H1 (cell line): ENCODE measurements at regions not wholly inside any gene's neighbourhood (a gene's known extent, or its start where the extent isn't known, plus 50 kb on each side); places are given as distances from the start of the nearest gene placed in this dataset.

Source experiments
- CTCF ChIA-PET: fragments of 300-600 bp; sonication (Branson Sonifier 250); formaldehyde crosslinking; loops from one replicate; lab custom pipeline; 2021; ENCODE audit not compliant: partially characterized antibody; lab: Charles Lee
- POLR2A ChIA-PET: fragments of 300-600 bp; sonication (Branson Sonifier 250); formaldehyde crosslinking; loops from one replicate; lab custom pipeline; 2021; ENCODE audit warnings: inconsistent platforms; ENCODE audit not compliant: partially characterized antibody; lab: Charles Lee
- DNase-seq, 2 experiments: peaks; one replicate each; pipeline versions ENCODE4 v3.0.0 to v3.0.0-alpha.2; 2010 to 2022; ENCODE audit warnings: low spot score in 2 of 2, low read depth in 1 of 2, mixed read lengths in 1 of 2
- FAIRE-seq: peaks from 2 replicates; lab custom pipeline; 2011; peaks lifted over from hg19 to GRCh38; lab: Jason Lieb, UNC
- H2AFZ ChIP-seq: 2 replicates; pipeline ENCODE4 v1.8.1; 2012; ENCODE audit warnings: low read length, inconsistent platforms
- H2AK5ac ChIP-seq: 2 replicates; pipeline ENCODE4 v1.6.1; 2013; ENCODE audit warnings: low read depth, low read length
- H2BK120ac ChIP-seq: replicated peaks from 2 replicates; pipeline ENCODE3; 2013; ENCODE audit warnings: low read depth, low read length, inconsistent platforms
- H2BK12ac ChIP-seq: 2 replicates; pipeline ENCODE4 v1.6.1; 2013; ENCODE audit warnings: low read depth, low read length
- H2BK15ac ChIP-seq: 2 replicates; pipeline ENCODE4 v1.6.1; 2013; ENCODE audit warnings: low read length
- H2BK20ac ChIP-seq: 2 replicates; pipeline ENCODE4 v1.6.1; 2013; ENCODE audit warnings: low read length
- H2BK5ac ChIP-seq: 2 replicates; pipeline ENCODE4 v1.6.1; 2013; ENCODE audit warnings: low read depth, low read length
- H3K14ac ChIP-seq: 2 replicates; pipeline ENCODE4 v1.6.1; 2013; ENCODE audit warnings: inconsistent platforms; ENCODE audit not compliant: insufficient read length
- H3K18ac ChIP-seq: 2 replicates; pipeline ENCODE4 v1.6.1; 2013; ENCODE audit warnings: low read length; ENCODE audit errors: extremely low read depth
- H3K23ac ChIP-seq: 2 replicates; pipeline ENCODE4 v1.6.1; 2013; ENCODE audit warnings: inconsistent platforms; ENCODE audit not compliant: insufficient read length
- H3K23me2 ChIP-seq: 2 replicates; pipeline ENCODE4 v1.6.1; 2013; ENCODE audit warnings: low read depth, low read length
- H3K27ac ChIP-seq: 2 replicates; pipeline ENCODE4 v1.6.1; 2011; ENCODE audit warnings: low read depth, low read length, inconsistent platforms
- H3K27me3 ChIP-seq, 4 experiments: replicated peaks in 1 of 4; 1 replicate in 1 of 4; 2 replicates in 3 of 4; pipeline versions ENCODE4 v1.6.1 to v1.8.1; 2011 to 2013; ENCODE audit warnings: low read length in 3 of 4, mild to moderate bottlenecking in 3 of 4, inconsistent platforms in 2 of 4, mixed read lengths in 2 of 4, moderate library complexity in 1 of 4; ENCODE audit not compliant: control insufficient read depth in 3 of 4, insufficient read depth in 3 of 4; ENCODE audit errors: extremely low read depth in 1 of 4
- H3K36me3 ChIP-seq, 4 experiments: 2 replicates each; pipeline versions ENCODE4 v1.6.1 to v1.8.1; 2011 to 2013; ENCODE audit warnings: mild to moderate bottlenecking in 4 of 4, low read length in 3 of 4, moderate library complexity in 2 of 4, control low read depth in 1 of 4, inconsistent platforms in 1 of 4; ENCODE audit not compliant: insufficient read depth in 4 of 4, control insufficient read depth in 2 of 4
- H3K4ac ChIP-seq: replicated peaks from 2 replicates; pipeline ENCODE3; 2013; ENCODE audit warnings: low read length, low read depth, mixed read lengths, inconsistent platforms; ENCODE audit not compliant: insufficient read length
- H3K4me1 ChIP-seq, 4 experiments: replicated peaks in 1 of 4; 1 replicate in 1 of 4; 2 replicates in 3 of 4; pipeline versions ENCODE4 v1.6.1 to v1.8.1; 2011 to 2013; ENCODE audit warnings: low read length in 3 of 4, inconsistent platforms in 2 of 4, mixed read lengths in 1 of 4; ENCODE audit not compliant: insufficient read depth in 4 of 4, control insufficient read depth in 3 of 4
- H3K4me2 ChIP-seq, 2 experiments: 2 replicates each; pipeline versions ENCODE4 v1.6.1 to v1.8.1; 2011 to 2013; ENCODE audit warnings: low read depth in 2 of 2, low read length in 2 of 2, control low read depth in 1 of 2, inconsistent platforms in 1 of 2, mild to moderate bottlenecking in 1 of 2; ENCODE audit not compliant: insufficient read depth in 1 of 2
- H3K4me3 ChIP-seq, 4 experiments: fragments of 200-600, 300-600 bp in 1 of 4; sonication (generic), shearing (Covaris generic), sonication (Bioruptor Twin) in 1 of 4; 2 replicates each; pipeline versions ENCODE4 v1.5.1 to v1.8.1; 2011 to 2016; ENCODE audit warnings: low read length in 4 of 4, low read depth in 3 of 4, control low read depth in 2 of 4, inconsistent platforms in 2 of 4, mild to moderate bottlenecking in 2 of 4, mixed read lengths in 1 of 4, moderate library complexity in 1 of 4; ENCODE audit not compliant: insufficient read depth in 2 of 4; ENCODE audit errors: extremely low read depth in 1 of 4
- H3K56ac ChIP-seq: replicated peaks from 2 replicates; pipeline ENCODE3; 2013; ENCODE audit warnings: low read depth, mild to moderate bottlenecking, mixed read lengths, low read length, inconsistent platforms; ENCODE audit not compliant: insufficient read length
- H3K79me1 ChIP-seq: 2 replicates; pipeline ENCODE4 v1.6.1; 2013; ENCODE audit warnings: low read depth, low read length, control low read depth
- H3K79me2 ChIP-seq, 2 experiments: 2 replicates each; pipeline versions ENCODE4 v1.6.1 to v1.8.1; 2012 to 2013; ENCODE audit warnings: low read length in 2 of 2, mild to moderate bottlenecking in 2 of 2, inconsistent platforms in 1 of 2; ENCODE audit not compliant: insufficient read depth in 2 of 2, control insufficient read depth in 1 of 2
- H3K9ac ChIP-seq, 4 experiments: replicated peaks in 1 of 4; 1 replicate in 1 of 4; 2 replicates in 3 of 4; pipeline versions ENCODE4 v1.6.1 to v1.8.1; 2011 to 2013; ENCODE audit warnings: low read depth in 3 of 4, low read length in 3 of 4, control low read depth in 2 of 4, mild to moderate bottlenecking in 2 of 4, moderate library complexity in 2 of 4, inconsistent platforms in 1 of 4; ENCODE audit errors: extremely low read depth in 1 of 4
- H3K9me3 ChIP-seq, 2 experiments: 2 replicates each; pipeline versions ENCODE4 v1.6.1 to v1.8.1; 2012 to 2013; ENCODE audit warnings: mild to moderate bottlenecking in 2 of 2, moderate library complexity in 2 of 2, control low read depth in 1 of 2, inconsistent platforms in 1 of 2, low read depth in 1 of 2, low read length in 1 of 2, mixed read lengths in 1 of 2; ENCODE audit not compliant: insufficient read depth in 2 of 2
- H4K20me1 ChIP-seq, 2 experiments: replicated peaks in 1 of 2; 2 replicates each; pipeline versions ENCODE3 to v1.8.1; 2011 to 2013; ENCODE audit warnings: inconsistent platforms in 2 of 2, low read length in 2 of 2, mild to moderate bottlenecking in 1 of 2; ENCODE audit not compliant: insufficient read depth in 2 of 2, control insufficient read depth in 1 of 2
- H4K5ac ChIP-seq: 2 replicates; pipeline ENCODE4 v1.6.1; 2013; ENCODE audit warnings: low read length, low read depth, mixed read lengths, inconsistent platforms; ENCODE audit not compliant: insufficient read length
- H4K8ac ChIP-seq: 2 replicates; pipeline ENCODE4 v1.8.0; 2013; ENCODE audit warnings: mild to moderate bottlenecking, moderate library complexity, low read length, inconsistent platforms; ENCODE audit not compliant: insufficient read depth; ENCODE audit errors: extremely low read depth
- H4K91ac ChIP-seq: replicated peaks from 2 replicates; pipeline ENCODE3; 2013; ENCODE audit warnings: low read length, mixed read lengths, inconsistent platforms; ENCODE audit not compliant: insufficient read length
- HDAC6 ChIP-seq: IDR thresholded peaks from one replicate; pipeline ENCODE4 v1.7.1; 2012; ENCODE audit warnings: low read depth, mild to moderate bottlenecking, inconsistent platforms, low read length, moderate library complexity
- WGBS, 2 experiments: shearing (Covaris generic) in 1 of 2; methylation state at CpG; one replicate each; pipeline versions ENCODE4 v1.1.6 to v1.1.7; 2013 to 2015; ENCODE audit warnings: low lambda C conversion rate in 2 of 2, mixed read lengths in 2 of 2, inconsistent platforms in 1 of 2, low coverage in 1 of 2, missing lambda C conversion rate in 1 of 2; ENCODE audit not compliant: insufficient replicate concordance in 2 of 2, insufficient coverage in 1 of 2, insufficient read length in 1 of 2; ENCODE audit errors: extremely low coverage in 1 of 2, missing lambda C conversion rate in 1 of 2; 5-methylcytosine and 5-hydroxymethylcytosine counted together

GRCh38 chr14:82655770-82656169, 1122.1 kb upstream of the SEL1L start:
- H4K5ac ChIP-seq, result no peak overlapping the region
- H3K27ac ChIP-seq, result no peak overlapping the region
- H3K4me2 ChIP-seq, result no peak overlapping the region
- H2BK20ac ChIP-seq, result no peak overlapping the region
- ChIA-PET CTCF (no interaction called here), POLR2A (no interaction called here)
- H3K9ac ChIP-seq, result no peak overlapping the region
- H4K8ac ChIP-seq, result no peak overlapping the region
- no peak overlapping the region for H2BK120ac ChIP-seq
- no peaks in the 10 kb centered on the region for H3K79me2 ChIP-seq
- H3K4me3 ChIP-seq, result no peak overlapping the region
- no peak for FAIRE-seq
- H2BK15ac ChIP-seq, result no peak overlapping the region
- H3K14ac ChIP-seq, result no peak overlapping the region
- H3K56ac ChIP-seq, result no peak overlapping the region
- WGBS, 2 experiments, result 100% methylated on average over 1 of the region's 1 CpG; no CpG with 5 or more reads in 1 of the 2 experiments
- H4K20me1 ChIP-seq, result no peaks in the 10 kb centered on the region
- H2AFZ ChIP-seq, result no peak overlapping the region
- H3K23me2 ChIP-seq, result no peaks in the 10 kb centered on the region
- no peak overlapping the region for H2BK5ac ChIP-seq
- H3K4ac ChIP-seq, result no peak overlapping the region
- H3K9me3 ChIP-seq, result no peaks in the 10 kb centered on the region
- H3K27me3 ChIP-seq, result no peaks in the 10 kb centered on the region
- H3K79me1 ChIP-seq, result no peaks in the 10 kb centered on the region
- no peaks in the 10 kb centered on the region for H3K4me1 ChIP-seq
- no peak overlapping the region for H4K91ac ChIP-seq
- H3K36me3 ChIP-seq, result no peaks in the 10 kb centered on the region
- no peak overlapping the region for H3K18ac ChIP-seq
- no peak overlapping the region for H2AK5ac ChIP-seq
- no peak overlapping the region for H3K23ac ChIP-seq
- DNase-seq, result no peak
- no peak overlapping the region for H2BK12ac ChIP-seq
- no peak for TF ChIP-seq HDAC6
